ENCODE measurements at regions not wholly inside any gene's neighbourhood (a gene's known extent, or its start where the extent isn't known, plus 50 kb on each side); places are given as distances from the start of the nearest gene placed in this dataset.

- TF ChIP-seq BHLHE40 (IDR thresholded peaks at IDR 0.05; ENCODE audit: low read depth, low read length) (no peak), POLR2A (IDR thresholded peaks at IDR 0.05; ENCODE audit: low read depth, low read length) (no peak), CTCF (conservative IDR thresholded peaks at IDR 0.05; ENCODE audit: low read depth, low read length) (no peak), CEBPB (IDR thresholded peaks at IDR 0.05; ENCODE audit: low read depth, low read length) (no peak), NFE2L2 (IDR thresholded peaks at IDR 0.05; ENCODE audit: low read depth, low read length) (no peak), MAFK (IDR thresholded peaks at IDR 0.05; ENCODE audit: low read depth, low read length) (no peak), MXI1 (IDR thresholded peaks at IDR 0.05; ENCODE audit: borderline replicate concordance, low read depth, low read length) (no peak), SMC3 (IDR thresholded peaks at IDR 0.05; ENCODE audit: low read depth, low read length) (no peak), FOS (IDR thresholded peaks at IDR 0.05; ENCODE audit: low read depth, low read length) (no peak), CHD1 (IDR thresholded peaks at IDR 0.05; ENCODE audit: low read depth, low read length) (no peak), RFX5 (IDR thresholded peaks at IDR 0.05; ENCODE audit: low read depth, low read length) (no peak), RAD21 (IDR thresholded peaks at IDR 0.05; ENCODE audit: low read length) (no peak)
- TF ChIP-seq, protein P1, sequence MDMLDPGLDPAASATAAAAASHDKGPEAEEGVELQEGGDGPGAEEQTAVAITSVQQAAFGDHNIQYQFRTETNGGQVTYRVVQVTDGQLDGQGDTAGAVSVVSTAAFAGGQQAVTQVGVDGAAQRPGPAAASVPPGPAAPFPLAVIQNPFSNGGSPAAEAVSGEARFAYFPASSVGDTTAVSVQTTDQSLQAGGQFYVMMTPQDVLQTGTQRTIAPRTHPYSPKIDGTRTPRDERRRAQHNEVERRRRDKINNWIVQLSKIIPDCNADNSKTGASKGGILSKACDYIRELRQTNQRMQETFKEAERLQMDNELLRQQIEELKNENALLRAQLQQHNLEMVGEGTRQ (IDR thresholded peaks at IDR 0.05; ENCODE audit: low read depth, low read length): no peak
- TF ChIP-seq, protein P2, sequence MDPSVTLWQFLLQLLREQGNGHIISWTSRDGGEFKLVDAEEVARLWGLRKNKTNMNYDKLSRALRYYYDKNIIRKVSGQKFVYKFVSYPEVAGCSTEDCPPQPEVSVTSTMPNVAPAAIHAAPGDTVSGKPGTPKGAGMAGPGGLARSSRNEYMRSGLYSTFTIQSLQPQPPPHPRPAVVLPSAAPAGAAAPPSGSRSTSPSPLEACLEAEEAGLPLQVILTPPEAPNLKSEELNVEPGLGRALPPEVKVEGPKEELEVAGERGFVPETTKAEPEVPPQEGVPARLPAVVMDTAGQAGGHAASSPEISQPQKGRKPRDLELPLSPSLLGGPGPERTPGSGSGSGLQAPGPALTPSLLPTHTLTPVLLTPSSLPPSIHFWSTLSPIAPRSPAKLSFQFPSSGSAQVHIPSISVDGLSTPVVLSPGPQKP (IDR thresholded peaks at IDR 0.05; ENCODE audit: borderline replicate concordance, low read depth, low read length): no peak
- peaks cover 11 to 12% of the 10 kb centered on the region in 2 experiments; a peak in 3 of 4 replicates for H3K79me1 ChIP-seq (ENCODE audit: low read depth in 1 of 2, low read length in 2 of 2)
- H4K20me1 ChIP-seq (ENCODE audit: insufficient read depth, low read length): no peaks in the 10 kb centered on the region
- H3K4me3 ChIP-seq (ENCODE audit: insufficient read depth, low read depth, low read length): no peak overlapping the region
- ChIA-PET POLR2A (ENCODE audit: unreplicated experiment) (no interaction called here), CTCF (no interaction called here)
- no peak overlapping the region for H2BK15ac ChIP-seq (ENCODE audit: low read depth, low read length)
- intact Hi-C loops (cut with micrococcal nuclease) (no loop called here), in situ Hi-C loops (cut with MboI; ENCODE audit: low sequenced_read_pairs) (no loop called here), dilution Hi-C loops (cut with HindIII; ENCODE audit: low sequenced_read_pairs, unreplicated experiment) (no loop called here)
- no peak overlapping the region for H2BK5ac ChIP-seq (ENCODE audit: low read depth, low read length, poor library complexity, severe bottlenecking)
- no peaks in the 10 kb centered on the region for H3K36me3 ChIP-seq (ENCODE audit: control insufficient read depth, insufficient read depth, low read length)
- no peaks in the 10 kb centered on the region for H3K9me3 ChIP-seq (ENCODE audit: control insufficient read depth, insufficient read depth, low read length)
- no CpG with 5 or more reads among the region's 1 CpG for WGBS, 2 experiments (ENCODE audit: extremely low coverage in 2 of 2, insufficient read length in 1 of 2)
- no peak overlapping the region for H2AFZ ChIP-seq (replicated peaks; ENCODE audit: low read length, poor library complexity)
- H2AK5ac ChIP-seq (ENCODE audit: low read depth, low read length): no peak overlapping the region
- no peak overlapping the region for H3K4ac ChIP-seq (ENCODE audit: low read depth, low read length)
- H2AK9ac ChIP-seq (replicated peaks; ENCODE audit: low read depth, low read length, poor library complexity): no peak overlapping the region
- H3K23ac ChIP-seq (ENCODE audit: low read depth, low read length): no peak overlapping the region
- no peak overlapping the region for H2BK20ac ChIP-seq (ENCODE audit: low read depth, low read length)
- ATAC-seq (ENCODE audit: low read depth): no peak
- no peak for DNase-seq
- H4K5ac ChIP-seq (ENCODE audit: low read depth, low read length): no peak overlapping the region
- no peaks in the 10 kb centered on the region for H3K27me3 ChIP-seq (ENCODE audit: control insufficient read depth, insufficient read depth, low read length)
- H3K4me2 ChIP-seq (ENCODE audit: low read depth, low read length): no peak overlapping the region
- no peak overlapping the region for H3K14ac ChIP-seq (replicated peaks; ENCODE audit: low read depth, low read length)
- no peak overlapping the region for H3K56ac ChIP-seq (ENCODE audit: extremely low read depth, insufficient read depth, low read length)
- no peak overlapping the region for H3K27ac ChIP-seq (ENCODE audit: insufficient read depth, low read length)
- H2BK120ac ChIP-seq (ENCODE audit: low read depth, low read length): no peak overlapping the region
- no peak overlapping the region for H3K18ac ChIP-seq (ENCODE audit: low read depth, low read length)
- H3K9me1 ChIP-seq (ENCODE audit: insufficient read depth, low read length): no peaks in the 10 kb centered on the region
- BruUV-seq (replicated peaks): no TSS peak
- H3K9ac ChIP-seq (ENCODE audit: low read depth, low read length): no peak overlapping the region
- peaks cover 2% of the 10 kb centered on the region; the same call in 1 of the 2 replicates for H3K4me1 ChIP-seq (ENCODE audit: control insufficient read depth, insufficient read depth, low read length)
- H4K8ac ChIP-seq (ENCODE audit: low read depth in 2 of 2, low read length in 2 of 2): no peak overlapping the region
- no peak overlapping the region for H4K91ac ChIP-seq (ENCODE audit: insufficient read depth, low read depth, low read length)
Observed at GRCh38 chr11:129260750-129261149, 68.6 kb upstream of the ARHGAP32 start.
